T-cell (primary cell): ENCODE measurements at regions not wholly inside any gene's neighbourhood (a gene's known extent, or its start where the extent isn't known, plus 50 kb on each side); places are given as distances from the start of the nearest gene placed in this dataset.
"Not testable (repeated sequence)": the region's sequence is repeated elsewhere in the genome, so short reads cannot be mapped to it uniquely, and the experiment has no call there.

Source experiments
- ATAC-seq, 4 experiments: fragments of 200-7000 bp in 3 of 4; fragments of 150-1000 bp in 1 of 4; cut with Tn5 transposase; replicated peaks in 1 of 4; 1 replicate in 3 of 4; 2 replicates in 1 of 4; pipeline ENCODE4 v1.10.0; 2021; ENCODE audit warnings: moderate library complexity in 3 of 4, mild to moderate bottlenecking in 2 of 4, moderate number of reproducible peaks in 1 of 4
- CTCF ChIA-PET, 2 donors: fragments of 300-600 bp; sonication (Branson Sonifier 250); formaldehyde crosslinking; loops; one replicate each; lab custom pipeline; 2022; ENCODE audit warnings: antibody characterized with exemption in 2 of 2; lab: Charles Lee
- POLR2A ChIA-PET, 2 donors: fragments of 300-600 bp; sonication (Branson Sonifier 250); formaldehyde crosslinking; loops; one replicate each; lab custom pipeline; 2022; ENCODE audit warnings: antibody characterized with exemption in 2 of 2; lab: Charles Lee
- DNase-seq, 35 experiments: peaks; one replicate each; pipeline versions ENCODE4 v3.0.0 to v3.0.0-alpha.2; 2013 to 2023
- H3K27ac ChIP-seq: one replicate; pipeline ENCODE4 v1.5.1; 2013; ENCODE audit warnings: low read length
- H3K27me3 ChIP-seq, 2 experiments: replicated peaks in 1 of 2; 1 replicate in 1 of 2; 2 replicates in 1 of 2; pipeline versions ENCODE4 v1.6.1 to v1.7.0; 2013; ENCODE audit warnings: low read length in 1 of 2, mixed read lengths in 1 of 2; ENCODE audit not compliant: control insufficient read depth in 2 of 2, insufficient read depth in 2 of 2; ENCODE audit errors: extremely low read depth in 1 of 2
- H3K36me3 ChIP-seq, 2 donors: 1 replicate in 1 of 2; 2 replicates in 1 of 2; pipeline versions ENCODE4 v1.6.1 to v1.7.0; 2013; ENCODE audit warnings: low read length in 1 of 2; ENCODE audit not compliant: control insufficient read depth in 2 of 2, insufficient read depth in 1 of 2; ENCODE audit errors: extremely low read depth in 1 of 2
- H3K4me1 ChIP-seq, 2 experiments: 1 replicate in 1 of 2; 2 replicates in 1 of 2; pipeline versions ENCODE4 v1.6.1 to v1.7.0; 2013; ENCODE audit warnings: low read length in 2 of 2, mixed read lengths in 1 of 2; ENCODE audit not compliant: insufficient read depth in 2 of 2, control insufficient read depth in 1 of 2; ENCODE audit errors: extremely low read depth in 1 of 2
- H3K4me3 ChIP-seq, 2 donors: 1 replicate in 1 of 2; 2 replicates in 1 of 2; pipeline versions ENCODE4 v1.5.1 to v1.7.0; 2013; ENCODE audit warnings: mild to moderate bottlenecking in 2 of 2, low read length in 1 of 2, moderate library complexity in 1 of 2; ENCODE audit not compliant: control insufficient read depth in 1 of 2; ENCODE audit errors: extremely low read depth in 1 of 2
- H3K9me3 ChIP-seq: 2 replicates; pipeline ENCODE4 v1.7.0; 2013
- H3K27ac Mint-ChIP-seq, 2 donors: one replicate each; pipeline ENCODE4 v1.8.0; 2020 to 2021; ENCODE audit warnings: mild to moderate bottlenecking in 2 of 2, mixed read lengths in 2 of 2
- H3K27me3 Mint-ChIP-seq, 2 donors: one replicate each; pipeline ENCODE4 v1.8.0; 2021 to 2022; ENCODE audit warnings: mixed read lengths in 2 of 2
- H3K36me3 Mint-ChIP-seq: one replicate; pipeline ENCODE4 v1.8.0; 2021; ENCODE audit warnings: mixed read lengths
- H3K4me1 Mint-ChIP-seq, 3 donors: one replicate each; pipeline ENCODE4 v1.8.0; 2020 to 2022; ENCODE audit warnings: mixed read lengths in 3 of 3, mild to moderate bottlenecking in 1 of 3
- H3K4me3 Mint-ChIP-seq, 3 donors: one replicate each; pipeline ENCODE4 v1.8.0; 2020 to 2022; ENCODE audit warnings: mild to moderate bottlenecking in 3 of 3, mixed read lengths in 3 of 3, moderate library complexity in 3 of 3
- H3K9me3 Mint-ChIP-seq, 3 donors: one replicate each; pipeline ENCODE4 v1.8.0; 2020 to 2022; ENCODE audit warnings: mixed read lengths in 3 of 3
- WGBS: methylation state at CpG from one replicate; pipeline ENCODE4 v1.1.5; 2013; ENCODE audit warnings: missing lambda C conversion rate; ENCODE audit not compliant: insufficient coverage; 5-methylcytosine and 5-hydroxymethylcytosine counted together

DNA sequence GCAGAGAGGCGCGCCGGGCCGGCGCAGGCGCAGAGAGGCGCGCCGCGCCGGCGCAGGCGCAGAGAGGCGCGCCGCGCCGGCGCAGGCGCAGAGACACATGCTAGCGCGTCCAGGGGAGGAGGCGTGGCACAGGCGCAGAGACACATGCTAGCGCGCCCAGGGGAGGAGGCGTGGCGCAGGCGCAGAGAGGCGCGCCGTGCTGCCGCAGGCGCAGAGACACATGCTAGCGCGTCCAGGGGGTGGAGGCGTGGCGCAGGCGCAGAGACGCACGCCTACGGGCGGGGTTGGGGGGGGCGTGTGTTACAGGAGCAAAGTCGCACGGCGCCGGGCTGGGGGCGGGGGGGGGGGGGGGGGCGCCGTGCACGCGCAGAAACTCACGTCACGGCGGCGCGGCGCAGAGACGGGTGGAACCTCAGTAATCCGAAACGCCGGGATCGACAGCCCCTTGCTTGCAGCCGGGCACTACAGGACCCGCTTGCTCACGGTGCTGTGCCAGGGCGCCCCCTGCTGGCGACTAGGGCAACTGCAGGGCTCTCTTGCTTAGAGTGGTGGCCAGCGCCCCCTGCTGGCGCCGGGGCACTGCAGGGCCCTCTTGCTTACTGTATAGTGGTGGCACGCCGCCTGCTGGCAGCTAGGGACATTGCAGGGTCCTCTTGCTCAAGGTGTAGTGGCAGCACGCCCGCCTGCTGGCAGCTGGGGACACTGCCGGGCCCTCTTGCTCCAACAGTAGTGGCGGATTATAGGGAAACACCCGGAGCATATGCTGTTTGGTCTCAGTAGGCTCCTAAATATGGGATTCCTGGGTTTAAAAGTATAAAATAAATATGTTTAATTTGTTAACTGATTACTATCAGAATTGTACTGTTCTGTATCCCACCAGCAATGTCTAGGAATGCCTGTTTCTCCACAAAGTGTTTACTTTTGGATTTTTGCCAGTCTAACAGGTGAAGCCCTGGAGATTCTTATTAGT lies 269.9 kb downstream of the OR4F29 start:
- H3K9me3 ChIP-seq, H3K27ac Mint-ChIP-seq, H3K27me3 Mint-ChIP-seq, H3K4me3 ChIP-seq, H3K27ac ChIP-seq, H3K36me3 ChIP-seq, H3K27me3 ChIP-seq, ATAC-seq, CTCF ChIA-PET, H3K36me3 Mint-ChIP-seq, H3K9me3 Mint-ChIP-seq, H3K4me1 Mint-ChIP-seq, H3K4me3 Mint-ChIP-seq, H3K4me1 ChIP-seq, POLR2A ChIA-PET: not testable (repeated sequence)
- WGBS: 87% methylated on average over 21 of the region's 79 CpGs
- DNase-seq: peak in 32 of 35 experiments; percentile 14 to 80 (median 46)

DNA sequence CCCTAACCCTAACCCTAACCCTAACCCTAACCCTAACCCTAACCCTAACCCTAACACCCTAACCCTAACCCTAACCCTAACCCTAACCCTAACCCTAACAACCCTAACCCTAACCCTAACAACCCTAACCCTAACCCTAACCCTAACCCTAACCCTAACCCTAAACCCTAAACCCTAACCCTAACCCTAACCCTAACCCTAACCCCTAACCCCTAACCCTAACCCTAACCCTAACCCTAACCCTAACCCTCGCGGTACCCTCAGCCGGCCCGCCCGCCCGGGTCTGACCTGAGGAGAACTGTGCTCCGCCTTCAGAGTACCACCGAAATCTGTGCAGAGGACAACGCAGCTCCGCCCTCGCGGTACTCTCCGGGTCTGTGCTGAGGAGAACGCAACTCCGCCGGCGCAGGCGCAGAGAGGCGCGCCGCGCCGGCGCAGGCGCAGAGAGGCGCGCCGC lies 270.7 kb downstream of the OR4F29 start:
- H3K36me3 ChIP-seq, H3K27me3 Mint-ChIP-seq, H3K9me3 Mint-ChIP-seq, H3K27me3 ChIP-seq, POLR2A ChIA-PET, H3K27ac Mint-ChIP-seq, H3K36me3 Mint-ChIP-seq, H3K4me1 Mint-ChIP-seq, CTCF ChIA-PET, H3K4me3 Mint-ChIP-seq, H3K4me1 ChIP-seq, H3K9me3 ChIP-seq, H3K4me3 ChIP-seq, H3K27ac ChIP-seq, ATAC-seq: not testable (repeated sequence)
- DNase-seq: peak in 1 of 35 experiments; percentile 38
- no CpG with 5 or more reads among the region's 28 CpGs for WGBS

- CTCF ChIA-PET, H3K9me3 Mint-ChIP-seq, H3K27ac Mint-ChIP-seq, ATAC-seq, POLR2A ChIA-PET, H3K4me1 Mint-ChIP-seq, H3K27ac ChIP-seq, H3K9me3 ChIP-seq, H3K27me3 ChIP-seq, H3K4me3 ChIP-seq, H3K4me3 Mint-ChIP-seq, H3K4me1 ChIP-seq, H3K36me3 Mint-ChIP-seq, DNase-seq, H3K27me3 Mint-ChIP-seq, H3K36me3 ChIP-seq: not testable (repeated sequence)
- no CpG with 5 or more reads among the region's 4 CpGs for WGBS
Measured at GRCh38 chr1:138842-139241, 312.6 kb downstream of the OR4F29 start.

DNA sequence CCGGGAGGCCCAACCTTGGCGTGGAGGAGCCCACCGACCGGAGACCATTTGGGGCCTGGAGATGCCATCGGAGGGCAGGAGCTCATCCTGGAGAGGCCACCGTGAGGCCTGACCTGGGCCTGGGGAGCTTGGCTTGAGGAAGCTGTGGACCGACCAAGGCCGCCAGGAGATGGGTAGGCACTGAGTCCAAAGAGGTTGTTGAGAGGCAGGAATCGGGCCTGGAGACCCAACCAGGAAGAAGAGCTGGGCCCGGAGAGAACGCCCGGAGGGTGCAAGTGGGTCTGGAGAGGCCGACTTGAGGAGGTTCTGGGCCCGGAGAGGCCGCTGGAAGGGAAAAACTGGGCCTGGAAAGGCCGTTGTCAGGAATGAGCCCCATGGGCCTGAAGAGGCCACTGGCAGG lies 313.8 kb downstream of the OR4F29 start:
- H3K27me3 Mint-ChIP-seq, POLR2A ChIA-PET: not testable (repeated sequence)
- 100% methylated on average over 2 of the region's 16 CpGs for WGBS

GRCh38 chr1:136344-136932 lies 315.0 kb downstream of the OR4F29 start:
- H3K4me3 Mint-ChIP-seq, ATAC-seq, H3K4me3 ChIP-seq, H3K9me3 ChIP-seq, POLR2A ChIA-PET, H3K36me3 ChIP-seq, H3K9me3 Mint-ChIP-seq, DNase-seq, H3K27me3 ChIP-seq, H3K27ac Mint-ChIP-seq, H3K27ac ChIP-seq, H3K4me1 ChIP-seq, CTCF ChIA-PET, H3K27me3 Mint-ChIP-seq, H3K36me3 Mint-ChIP-seq, H3K4me1 Mint-ChIP-seq: not testable (repeated sequence)
- 95% methylated on average over 22 of the region's 34 CpGs for WGBS

More for the DNA sequence above, 313.8 kb downstream of the OR4F29 start:
- H3K27me3 ChIP-seq, H3K9me3 ChIP-seq, H3K4me3 Mint-ChIP-seq, H3K9me3 Mint-ChIP-seq, DNase-seq, H3K27ac Mint-ChIP-seq, H3K36me3 Mint-ChIP-seq, H3K4me1 ChIP-seq, H3K4me1 Mint-ChIP-seq, H3K27ac ChIP-seq, CTCF ChIA-PET, ATAC-seq, H3K4me3 ChIP-seq, H3K36me3 ChIP-seq: not testable (repeated sequence)

DNA sequence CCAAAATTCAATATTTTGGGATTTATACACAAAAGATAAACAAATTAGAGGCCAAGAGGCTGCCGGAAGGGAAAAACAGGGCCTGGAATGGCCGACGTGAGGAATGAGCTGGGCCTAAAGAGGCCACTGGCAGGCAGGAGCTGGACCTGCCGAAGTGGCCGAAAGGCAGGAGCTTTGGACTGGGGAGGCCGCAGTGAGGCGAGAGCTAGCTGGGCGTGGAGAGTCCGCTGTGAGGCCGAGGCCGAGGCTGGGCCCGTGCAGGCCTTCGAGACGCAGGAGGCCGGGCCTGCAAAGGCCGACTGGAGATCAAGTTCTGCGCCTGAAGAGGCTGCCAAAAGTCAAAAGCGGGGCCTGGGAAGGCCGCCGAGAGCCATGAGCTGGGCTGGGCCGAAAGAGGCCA lies 316.5 kb downstream of the OR4F29 start:
- H3K9me3 Mint-ChIP-seq, H3K4me3 Mint-ChIP-seq, CTCF ChIA-PET, H3K4me1 ChIP-seq, H3K27ac Mint-ChIP-seq, H3K36me3 ChIP-seq, H3K9me3 ChIP-seq, H3K27ac ChIP-seq, H3K4me3 ChIP-seq, H3K27me3 Mint-ChIP-seq, ATAC-seq, H3K4me1 Mint-ChIP-seq, DNase-seq, H3K27me3 ChIP-seq, H3K36me3 Mint-ChIP-seq, POLR2A ChIA-PET: not testable (repeated sequence)
- WGBS: 95% methylated on average over 11 of the region's 21 CpGs
